Activated CD8-positive, alpha-beta T cell treated with anti-CD3 and anti-CD28 coated beads for 36 hours (primary cell): ENCODE measurements at regions not wholly inside any gene's neighbourhood (a gene's known extent, or its start where the extent isn't known, plus 50 kb on each side); places are given as distances from the start of the nearest gene placed in this dataset.

Source experiments
- ATAC-seq: fragments of 200-7000 bp; cut with Tn5 transposase; one replicate; pipeline ENCODE4 v1.10.0; 2021; ENCODE audit warnings: mild to moderate bottlenecking, moderate library complexity
- CTCF ChIA-PET: fragments of 350-600 bp; sonication (Branson Sonifier 250); formaldehyde crosslinking; loops from one replicate; lab custom pipeline; 2021; ENCODE audit warnings: antibody characterized with exemption; lab: Charles Lee
- POLR2A ChIA-PET: fragments of 350-600 bp; sonication (Branson Sonifier 250); formaldehyde crosslinking; loops from one replicate; lab custom pipeline; 2021; ENCODE audit warnings: antibody characterized with exemption; lab: Charles Lee
- DNase-seq: peaks from one replicate; pipeline ENCODE4 v3.0.0-alpha.2; 2020
- H3K27ac Mint-ChIP-seq: one replicate; pipeline ENCODE4 v1.8.0; 2021; ENCODE audit warnings: mild to moderate bottlenecking, mixed read lengths
- H3K27me3 Mint-ChIP-seq: one replicate; pipeline ENCODE4 v1.8.0; 2021; ENCODE audit warnings: mixed read lengths
- H3K36me3 Mint-ChIP-seq: one replicate; pipeline ENCODE4 v1.8.0; 2021; ENCODE audit warnings: low read depth, mixed read lengths
- H3K4me1 Mint-ChIP-seq: one replicate; pipeline ENCODE4 v1.8.0; 2021; ENCODE audit warnings: low read depth, mixed read lengths
- H3K4me3 Mint-ChIP-seq: one replicate; pipeline ENCODE4 v1.8.0; 2021; ENCODE audit warnings: mild to moderate bottlenecking, moderate library complexity, mixed read lengths
- H3K9me3 Mint-ChIP-seq: one replicate; pipeline ENCODE4 v1.8.0; 2021; ENCODE audit warnings: mixed read lengths
- CTCF ChIP-seq: fragments of 200-600 bp; IDR thresholded peaks from one replicate; pipeline ENCODE4 v1.8.0; 2022; ENCODE audit warnings: antibody characterized with exemption, mild to moderate bottlenecking
- intact Hi-C: fragments of 100-400 bp; cut with micrococcal nuclease; formaldehyde crosslinking; loops from one replicate; pipeline ENCODE4 v1.10.0; 2022

DNA sequence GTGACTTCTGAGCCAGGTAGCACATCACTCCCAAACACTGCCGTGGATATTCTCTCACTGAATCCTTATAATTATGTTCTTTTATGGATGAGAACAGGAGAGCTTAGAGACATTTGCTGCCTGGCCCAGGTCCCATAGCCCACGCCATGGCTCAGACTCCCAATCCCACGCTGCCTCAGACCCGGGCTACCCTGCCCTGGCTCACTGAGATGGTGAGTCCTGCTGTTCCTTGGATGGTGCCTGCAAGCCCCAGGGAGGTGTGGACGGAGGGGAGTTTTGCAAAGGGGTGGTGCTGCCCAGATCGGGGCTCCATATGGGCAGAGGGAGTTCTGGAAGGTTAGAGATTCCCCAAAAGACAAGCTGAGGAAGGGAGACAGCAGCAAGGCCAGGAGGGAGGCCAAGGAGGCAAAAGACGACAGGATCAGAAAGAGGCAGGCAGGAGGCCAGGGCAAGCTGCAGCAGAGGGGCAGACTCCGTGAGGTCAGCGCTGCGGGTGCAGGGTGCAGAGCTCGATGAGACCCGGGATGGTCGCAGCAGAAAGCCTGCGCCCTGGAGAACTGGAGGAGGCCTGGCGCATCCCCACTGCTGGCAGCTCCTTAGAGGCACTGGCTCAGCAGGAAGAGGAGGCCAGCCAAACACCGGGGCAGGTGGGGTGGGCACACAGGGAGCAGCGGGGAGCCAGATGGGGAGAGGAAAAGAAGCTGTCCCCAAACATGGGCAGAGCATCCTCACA is 95.7 kb upstream of the ALDH1A3 start:
- DNase-seq (no peak), ATAC-seq (no peak)
- intact Hi-C loops: no loop called here
- no peak overlapping the region for H3K4me3 Mint-ChIP-seq
- H3K27me3 Mint-ChIP-seq: peaks cover 2% of the 10 kb centered on the region
- no peaks in the 10 kb centered on the region for H3K4me1 Mint-ChIP-seq
- ChIA-PET CTCF (no interaction called here), POLR2A (interaction anchor here (0.9 kb wide), 1 partner anchor 121 kb away, joined by 3 read pairs; no protein-coding TSS in a partner anchor)
- H3K36me3 Mint-ChIP-seq: no peaks in the 10 kb centered on the region
- no peak overlapping the region for H3K27ac Mint-ChIP-seq
- TF ChIP-seq CTCF: no peak
- no peaks in the 10 kb centered on the region for H3K9me3 Mint-ChIP-seq

DNA sequence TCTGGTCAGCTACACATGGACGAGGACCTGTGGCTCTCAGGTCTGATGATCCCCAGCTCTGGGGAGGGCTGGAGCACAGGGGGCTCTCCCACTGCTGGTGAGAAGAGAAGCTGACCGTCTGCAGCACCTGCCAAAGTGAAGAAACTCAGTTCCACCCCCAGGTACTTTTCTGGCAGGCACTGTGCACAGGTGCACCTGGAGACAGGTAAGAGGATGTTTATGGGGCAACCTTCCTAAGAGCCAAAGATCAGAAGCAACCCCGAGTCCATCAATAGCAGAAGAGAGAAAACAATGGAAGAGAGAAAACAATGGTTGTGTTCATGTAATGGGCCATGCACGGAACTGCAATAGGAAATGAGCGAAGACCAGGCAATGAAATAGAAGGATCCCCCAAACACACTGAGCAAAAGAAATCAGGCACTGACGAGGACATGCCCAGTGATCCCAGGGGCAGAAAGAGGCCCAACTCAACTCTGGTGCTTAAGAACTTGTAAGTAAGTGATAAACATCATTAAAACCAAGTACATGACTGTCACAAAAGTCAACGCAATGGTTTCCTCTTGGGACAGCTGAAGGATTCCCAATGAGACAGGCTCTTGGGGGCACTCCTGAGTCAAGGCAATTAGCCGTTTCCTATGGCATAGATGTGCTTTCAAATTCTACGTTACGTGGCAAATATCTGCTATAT is 95.0 kb upstream of the ALDH1A3 start:
- TF ChIP-seq CTCF: no peak
- intact Hi-C loops: no loop called here
- H3K9me3 Mint-ChIP-seq: no peaks in the 10 kb centered on the region
- CTCF ChIA-PET: no interaction called here
- no peak overlapping the region for H3K4me3 Mint-ChIP-seq
- H3K4me1 Mint-ChIP-seq: no peaks in the 10 kb centered on the region
- no peak overlapping the region for H3K27ac Mint-ChIP-seq
- H3K27me3 Mint-ChIP-seq: peaks cover 2% of the 10 kb centered on the region
- POLR2A ChIA-PET: no interaction called here
- ATAC-seq: no peak
- no peaks in the 10 kb centered on the region for H3K36me3 Mint-ChIP-seq
- no peak for DNase-seq

GRCh38 chr15:100785181-100786138 is 94.2 kb upstream of the ALDH1A3 start:
- CTCF ChIA-PET: no interaction called here
- no peak for TF ChIP-seq CTCF

DNA sequence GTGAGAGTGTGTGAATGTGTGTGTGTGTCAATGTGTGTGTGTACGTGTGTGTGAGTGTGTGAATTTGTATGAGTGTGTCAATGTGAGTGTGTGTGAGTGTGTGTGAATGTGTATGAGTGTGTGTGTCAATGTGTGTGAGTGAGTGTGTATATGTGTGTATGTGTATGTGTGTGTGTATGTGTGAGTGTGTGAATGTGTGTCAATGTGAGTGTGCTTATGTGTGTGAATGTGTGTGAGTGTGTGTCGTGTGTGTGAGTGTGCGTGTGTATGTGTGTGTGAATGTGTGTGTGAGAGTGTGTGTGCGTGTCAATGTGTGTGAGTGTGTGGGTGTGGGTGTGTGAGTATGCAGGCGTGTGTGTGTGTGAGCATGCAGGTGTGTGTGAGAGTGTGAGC is 93.5 kb upstream of the ALDH1A3 start:
- DNase-seq (no peak), ATAC-seq (no peak)
- Mint-ChIP-seq H3K36me3 (no peaks in the 10 kb centered on the region), H3K9me3 (no peaks in the 10 kb centered on the region), H3K4me3 (no peak overlapping the region), H3K27ac (no peak overlapping the region), H3K4me1 (no peaks in the 10 kb centered on the region), H3K27me3 (peaks cover 4% of the 10 kb centered on the region)
- intact Hi-C loops: no loop called here
- ChIA-PET CTCF (no interaction called here), POLR2A (no interaction called here)
- no peak for TF ChIP-seq CTCF

More at GRCh38 chr15:100785181-100786138, 94.2 kb upstream of the ALDH1A3 start:
- intact Hi-C loops: no loop called here
- ATAC-seq (no peak), DNase-seq (no peak)
- no peaks in the 10 kb centered on the region for H3K4me1 Mint-ChIP-seq
- H3K36me3 Mint-ChIP-seq: no peaks in the 10 kb centered on the region
- no peak overlapping the region for H3K4me3 Mint-ChIP-seq
- POLR2A ChIA-PET: no interaction called here
- no peak overlapping the region for H3K27ac Mint-ChIP-seq
- no peaks in the 10 kb centered on the region for H3K9me3 Mint-ChIP-seq
- H3K27me3 Mint-ChIP-seq: peaks cover 2% of the 10 kb centered on the region
